HG02981 (cell line): ENCODE measurements at regions not wholly inside any gene's neighbourhood (a gene's known extent, or its start where the extent isn't known, plus 50 kb on each side); places are given as distances from the start of the nearest gene placed in this dataset.
A peak's percentile ranks its signal among the peaks of the same experiment; 100 is the strongest.

Experiments used
- ATAC-seq: cut with Tn5 transposase; IDR thresholded peaks from one replicate; pipeline ENCODE4 v1.9.1; 2021; ENCODE audit warnings: mild to moderate bottlenecking, moderate library complexity; ENCODE audit not compliant: unreplicated experiment

GRCh38 chr1:221637641-221638041, 104.2 kb downstream of the DUSP10 start:
- no peak for ATAC-seq

GRCh38 chr1:221638595-221638994, 103.3 kb downstream of the DUSP10 start:
- ATAC-seq = no peak

GRCh38 chr1:221641811-221642210, 100.1 kb downstream of the DUSP10 start:
- ATAC-seq = no peak

- peak; percentile 63 for ATAC-seq
Measured at GRCh38 chr1:221643404-221644144, 98.3 kb downstream of the DUSP10 start.

GRCh38 chr1:221644145-221644448, 97.8 kb downstream of the DUSP10 start:
- no peak for ATAC-seq

GRCh38 chr1:221644663-221645258, 97.1 kb downstream of the DUSP10 start:
- ATAC-seq = no peak

GRCh38 chr1:221648201-221648600, 93.7 kb downstream of the DUSP10 start:
- no peak for ATAC-seq
